K562 (cell line): ENCODE measurements at regions not wholly inside any gene's neighbourhood (a gene's known extent, or its start where the extent isn't known, plus 50 kb on each side); places are given as distances from the start of the nearest gene placed in this dataset.

Experiments used
- ATAC-seq: fragments of 200-7000 bp; cut with Tn5 transposase; 3 replicates; pipeline ENCODE4 v1.9.1; 2020; ENCODE audit warnings: moderate library complexity
- BruUV-seq: library from RNA; stranded (reverse); fragments of 400-500 nt; replicated peaks from 2 replicates; lab custom pipeline; 2021; lab: Mats Ljungman, UMichigan
- CTCF ChIA-PET: fragments of 300-600 bp; formaldehyde crosslinking; extraction: SDS; loops from one replicate; lab custom pipeline; 2021; ENCODE audit warnings: low intra/inter-chr PET ratio; lab: Yijun Ruan, JAX
- POLR2A ChIA-PET: fragments of 300-600, 350-650 bp; sonication (Branson Sonifier 250); formaldehyde crosslinking; extraction: SDS; loops from one replicate; lab custom pipeline; 2021; ENCODE audit warnings: antibody characterized with exemption, inconsistent platforms; lab: Yijun Ruan, JAX
- DNase-seq, 4 experiments: peaks; one replicate each; pipeline versions ENCODE4 v3.0.0 to v3.0.0-alpha.2; 2011 to 2018; ENCODE audit warnings: low spot score in 3 of 4, mixed read lengths in 3 of 4; ENCODE audit errors: extremely low read depth in 1 of 4
- FAIRE-seq: peaks from 2 replicates; lab custom pipeline; 2011; peaks lifted over from hg19 to GRCh38; lab: Jason Lieb, UNC
- H2AFZ ChIP-seq: 2 replicates; pipeline ENCODE4 v1.6.0; 2011; ENCODE audit warnings: low read depth, low read length, control low read depth, inconsistent platforms
- H3K27ac ChIP-seq: fragments of 200-600 bp; 3 replicates; pipeline ENCODE4 v1.8.0; 2011; ENCODE audit warnings: low read depth, mild to moderate bottlenecking, control low read depth, inconsistent platforms, low read length, moderate library complexity, mixed read lengths; ENCODE audit errors: extremely low read depth
- H3K27me3 ChIP-seq, 2 experiments: fragments of 300-600 bp in 1 of 2; 2 replicates in 1 of 2; 3 replicates in 1 of 2; pipeline versions ENCODE4 v1.6.0 to v1.8.0; 2011; ENCODE audit warnings: inconsistent platforms in 2 of 2, low read length in 2 of 2, mild to moderate bottlenecking in 1 of 2, mixed read lengths in 1 of 2, moderate library complexity in 1 of 2; ENCODE audit not compliant: control insufficient read depth in 2 of 2, insufficient read depth in 2 of 2
- H3K36me3 ChIP-seq: fragments of 300-600 bp; 3 replicates; pipeline ENCODE4 v1.8.0; 2011; ENCODE audit warnings: mild to moderate bottlenecking, low read length, inconsistent platforms; ENCODE audit not compliant: control insufficient read depth, insufficient read depth
- H3K4me1 ChIP-seq, 2 experiments: fragments of 200-600 bp in 1 of 2; replicated peaks in 1 of 2; 2 replicates in 1 of 2; 3 replicates in 1 of 2; pipeline versions ENCODE4 v1.5.1 to v1.8.0; 2011; ENCODE audit warnings: inconsistent platforms in 2 of 2, low read length in 2 of 2, mild to moderate bottlenecking in 1 of 2, mixed read lengths in 1 of 2, moderate library complexity in 1 of 2; ENCODE audit not compliant: control insufficient read depth in 2 of 2, insufficient read depth in 2 of 2
- H3K4me2 ChIP-seq: 2 replicates; pipeline ENCODE4 v1.6.1; 2011; ENCODE audit warnings: low read length, control low read depth, inconsistent platforms, mixed read lengths; ENCODE audit not compliant: insufficient read depth
- H3K4me3 ChIP-seq: fragments of 200-600 bp; sonication (generic), shearing (Covaris generic); 2 replicates; pipeline ENCODE4 v1.5.1; 2016; ENCODE audit warnings: control low read depth, inconsistent platforms
- H3K79me2 ChIP-seq: fragments of 200-600 bp; 3 replicates; pipeline ENCODE4 v1.8.0; 2011; ENCODE audit warnings: low read length, inconsistent platforms; ENCODE audit not compliant: control insufficient read depth, insufficient read depth
- H3K9ac ChIP-seq, 2 experiments: 2 replicates each; pipeline versions ENCODE4 v1.6.0 to v1.6.1; 2011; ENCODE audit warnings: low read depth in 2 of 2, low read length in 2 of 2, control low read depth in 1 of 2, inconsistent platforms in 1 of 2, mild to moderate bottlenecking in 1 of 2, mixed read lengths in 1 of 2; ENCODE audit not compliant: insufficient read depth in 1 of 2
- H3K9me1 ChIP-seq: one replicate; pipeline ENCODE4 v1.6.0; 2011; ENCODE audit warnings: inconsistent platforms, mild to moderate bottlenecking, low read length, moderate library complexity; ENCODE audit not compliant: control insufficient read depth, insufficient read depth
- H3K9me3 ChIP-seq: replicated peaks from 2 replicates; pipeline ENCODE4 v1.5.1; 2011; ENCODE audit warnings: low read depth, low read length, inconsistent platforms; ENCODE audit not compliant: control insufficient read depth, insufficient read depth
- H4K20me1 ChIP-seq: replicated peaks from 2 replicates; pipeline ENCODE4 v1.6.1; 2011; ENCODE audit warnings: low read length, inconsistent platforms, mixed read lengths; ENCODE audit not compliant: control insufficient read depth, insufficient read depth
- CHD7 ChIP-seq: fragments of 200-600 bp; sonication (generic); IDR thresholded peaks from one replicate; pipeline ENCODE4 v1.6.1; 2012; ENCODE audit warnings: mild to moderate bottlenecking, low read depth, low read length, inconsistent platforms
- E2F1 ChIP-seq: sonication (generic); formaldehyde crosslinking; IDR thresholded peaks from 2 replicates; pipeline ENCODE4 v1.8.1; 2023; ENCODE audit warnings: mild to moderate bottlenecking, missing genetic modification reagents, moderate library complexity
- HNRNPK ChIP-seq: fragments of 200-400 bp; formaldehyde crosslinking; IDR thresholded peaks from one replicate; pipeline ENCODE4 v1.6.1; 2018; ENCODE audit warnings: mild to moderate bottlenecking, low read depth, low read length; ENCODE audit not compliant: poor library complexity, severe bottlenecking
- MCM3 ChIP-seq: fragments of 450-650 bp; IDR thresholded peaks from 2 replicates; pipeline ENCODE4 v1.6.1; 2016
- POLR2AphosphoS5 ChIP-seq: IDR thresholded peaks from 2 replicates; pipeline ENCODE4 v1.6.1; 2011; ENCODE audit warnings: mild to moderate bottlenecking, low read depth, low read length, moderate library complexity; ENCODE audit not compliant: control insufficient read depth, insufficient read depth
- SMARCB1 ChIP-seq: IDR thresholded peaks from 2 replicates; pipeline ENCODE4 v1.6.1; 2011; ENCODE audit warnings: improper control_type of control experiment, low read depth; ENCODE audit not compliant: insufficient read length
- SRSF7 ChIP-seq: fragments of 200-400 bp; formaldehyde crosslinking; optimal IDR thresholded peaks from 2 replicates; pipeline ENCODE3; 2017; ENCODE audit warnings: mild to moderate bottlenecking, low read depth, low read length
- TRIM28 ChIP-seq: fragments of 450-650 bp; IDR thresholded peaks from 2 replicates; pipeline ENCODE4 v1.6.1; 2017
- ZNF583 ChIP-seq: fragments of 250-450 bp; sonication (Bioruptor Pico); IDR thresholded peaks from 2 replicates; pipeline ENCODE4 v1.4.0; 2020
- ZNF79 ChIP-seq: fragments of 250-450 bp; sonication (Bioruptor Pico); IDR thresholded peaks from 2 replicates; pipeline ENCODE4 v1.4.0; 2020; ENCODE audit warnings: low read depth, mild to moderate bottlenecking, moderate library complexity
- WGBS: fragments of 100-300 bp; shearing (Covaris generic); methylation state at CpG from one replicate; pipeline ENCODE4 v1.1.6; 2016; ENCODE audit warnings: low coverage, mixed read lengths; ENCODE audit not compliant: insufficient coverage; ENCODE audit errors: missing lambda C conversion rate; 5-methylcytosine and 5-hydroxymethylcytosine counted together
- in situ Hi-C: fragments of 300-500 bp; cut with MboI; formaldehyde crosslinking; loops from 4 replicates; pipeline ENCODE4 v1.15.0; 2018; ENCODE audit warnings: inconsistent platforms, mixed read lengths
- intact Hi-C: fragments of 100-400 bp; cut with micrococcal nuclease; formaldehyde crosslinking; loops from 2 replicates; pipeline ENCODE4 v1.14.2; 2022

- no peaks in the 10 kb centered on the region for H3K9me1 ChIP-seq
- FAIRE-seq (no peak), DNase-seq (no peak), ATAC-seq (no peak)
- no peaks in the 10 kb centered on the region for H4K20me1 ChIP-seq
- no peaks in the 10 kb centered on the region for H3K9me3 ChIP-seq
- H3K4me3 ChIP-seq: no peak overlapping the region
- H3K4me1 ChIP-seq: no peaks in the 10 kb centered on the region
- no TSS peak for BruUV-seq
- intact Hi-C loops: no loop called here
- no peaks in the 10 kb centered on the region for H3K36me3 ChIP-seq
- no peaks in the 10 kb centered on the region for H3K27me3 ChIP-seq
- in situ Hi-C loops: no loop called here
- H3K4me2 ChIP-seq: no peak overlapping the region
- POLR2A ChIA-PET: no interaction called here
- H2AFZ ChIP-seq: no peak overlapping the region
- H3K79me2 ChIP-seq: no peaks in the 10 kb centered on the region
- CTCF ChIA-PET: interaction anchor here (0.6 kb wide), 1 partner anchor 62 kb away, joined by 3 read pairs; no protein-coding TSS in a partner anchor
- no peak overlapping the region for H3K27ac ChIP-seq
- no peak overlapping the region for H3K9ac ChIP-seq
- WGBS: 0% methylated on average over 3 of the region's 3 CpGs
- TF ChIP-seq POLR2AphosphoS5 (no peak), TRIM28 (no peak), SMARCB1 (no peak), CHD7 (no peak), ZNF79 (CRISPR knock-in tag) (no peak), SRSF7 (no peak), ZNF583 (CRISPR knock-in tag) (no peak), E2F1 (CRISPR knock-in tag) (no peak), HNRNPK (no peak), MCM3 (no peak)
Observed at GRCh38 chr18:5678779-5679406, 135.1 kb upstream of the EPB41L3 start.
